NCI-H82 treated with DMSO at 0.1 percent for 48 hours (cell line): ENCODE measurements at regions not wholly inside any gene's neighbourhood (a gene's known extent, or its start where the extent isn't known, plus 50 kb on each side); places are given as distances from the start of the nearest gene placed in this dataset.

Experiments used
- DNase-seq: peaks from one replicate; lab custom pipeline; 2025; ENCODE audit not compliant: unreplicated experiment; lab: John Stamatoyannopoulos, UW

- DNase-seq: no peak
Observed at GRCh38 chr6:84525907-84526306, 238.5 kb downstream of the TBX18 start.

- no peak for DNase-seq
Observed at GRCh38 chr6:84524636-84525035, 239.8 kb downstream of the TBX18 start.

GRCh38 chr6:84522135-84522549 lies 242.3 kb downstream of the TBX18 start:
- no peak for DNase-seq

- no peak for DNase-seq
Observed at GRCh38 chr6:84521511-84521910, 242.9 kb downstream of the TBX18 start.

GRCh38 chr6:84517741-84518530 lies 246.5 kb downstream of the TBX18 start:
- no peak for DNase-seq

- DNase-seq: no peak
Observed at GRCh38 chr6:84516154-84516553, 248.2 kb downstream of the TBX18 start.

- no peak for DNase-seq
Observed at GRCh38 chr6:84515067-84515466, 249.3 kb downstream of the TBX18 start.

- no peak for DNase-seq
Observed at GRCh38 chr6:84514089-84514971, 250.1 kb downstream of the TBX18 start.

- no peak for DNase-seq
Observed at GRCh38 chr6:84512391-84512790, 252.0 kb downstream of the TBX18 start.

GRCh38 chr6:84511929-84512328 lies 252.5 kb downstream of the TBX18 start:
- DNase-seq: no peak

GRCh38 chr6:84508981-84509380 lies 255.4 kb downstream of the TBX18 start:
- no peak for DNase-seq

- DNase-seq: no peak
Observed at GRCh38 chr6:84508334-84508733, 256.1 kb downstream of the TBX18 start.

- DNase-seq: no peak
Observed at GRCh38 chr6:84504025-84504424, 260.4 kb downstream of the TBX18 start.

GRCh38 chr6:84501315-84501714 lies 263.1 kb downstream of the TBX18 start:
- no peak for DNase-seq

GRCh38 chr6:84500726-84501125 lies 263.7 kb downstream of the TBX18 start:
- no peak for DNase-seq

- no peak for DNase-seq
Observed at GRCh38 chr6:84498905-84499304, 265.5 kb downstream of the TBX18 start.

- DNase-seq: no peak
Observed at GRCh38 chr6:84492241-84493165, 265.1 kb upstream of the CEP162 start.

- DNase-seq: no peak
Observed at GRCh38 chr6:84489598-84489997, 262.2 kb upstream of the CEP162 start.

GRCh38 chr6:84486526-84486925 lies 259.1 kb upstream of the CEP162 start:
- no peak for DNase-seq

GRCh38 chr6:84469144-84469543 lies 241.7 kb upstream of the CEP162 start:
- no peak for DNase-seq

GRCh38 chr6:84467296-84467695 lies 239.9 kb upstream of the CEP162 start:
- no peak for DNase-seq
